Femur (tissue), 1 donor: ENCODE measurements at regions not wholly inside any gene's neighbourhood (a gene's known extent, or its start where the extent isn't known, plus 50 kb on each side); places are given as distances from the start of the nearest gene placed in this dataset.
"Not testable (repeated sequence)": the region's sequence is repeated elsewhere in the genome, so short reads cannot be mapped to it uniquely, and the experiment has no call there.

Experiments
- DNase-seq: peaks from one replicate; pipeline ENCODE4 v3.0.0-alpha.2; 2017

DNA sequence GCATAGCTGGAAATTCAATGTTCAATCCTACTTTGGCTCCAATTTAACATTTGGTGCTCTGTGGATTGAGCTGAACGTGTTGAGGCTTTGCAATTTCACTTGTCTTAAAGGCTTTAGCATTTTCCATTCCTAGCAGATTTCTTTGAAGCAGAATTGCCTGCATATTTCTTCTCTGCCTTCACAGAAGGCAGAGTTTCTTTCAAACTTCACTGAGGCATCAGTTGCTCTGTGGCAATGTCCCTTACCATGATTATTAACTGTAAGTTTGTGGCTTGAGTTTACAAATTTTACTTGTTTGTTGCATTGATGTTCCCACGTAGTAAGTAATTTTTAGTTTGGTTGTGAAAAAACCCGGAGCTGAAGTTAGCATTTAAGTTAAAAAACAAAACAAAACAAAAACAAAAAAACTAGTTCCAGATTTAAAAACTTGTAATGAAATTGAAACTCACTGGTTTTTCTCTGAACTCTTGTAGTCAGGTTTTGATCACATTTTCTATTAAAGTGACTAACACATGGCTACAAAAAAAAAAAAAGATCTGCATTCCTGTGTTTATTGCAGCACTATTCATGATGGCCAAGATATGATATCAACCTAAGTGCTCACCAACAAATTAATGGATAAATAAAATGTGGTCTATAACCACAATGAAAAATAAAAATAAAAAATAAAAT, 55.2 kb upstream of the UXS1 start:
- DNase-seq, result not testable (repeated sequence)

DNA sequence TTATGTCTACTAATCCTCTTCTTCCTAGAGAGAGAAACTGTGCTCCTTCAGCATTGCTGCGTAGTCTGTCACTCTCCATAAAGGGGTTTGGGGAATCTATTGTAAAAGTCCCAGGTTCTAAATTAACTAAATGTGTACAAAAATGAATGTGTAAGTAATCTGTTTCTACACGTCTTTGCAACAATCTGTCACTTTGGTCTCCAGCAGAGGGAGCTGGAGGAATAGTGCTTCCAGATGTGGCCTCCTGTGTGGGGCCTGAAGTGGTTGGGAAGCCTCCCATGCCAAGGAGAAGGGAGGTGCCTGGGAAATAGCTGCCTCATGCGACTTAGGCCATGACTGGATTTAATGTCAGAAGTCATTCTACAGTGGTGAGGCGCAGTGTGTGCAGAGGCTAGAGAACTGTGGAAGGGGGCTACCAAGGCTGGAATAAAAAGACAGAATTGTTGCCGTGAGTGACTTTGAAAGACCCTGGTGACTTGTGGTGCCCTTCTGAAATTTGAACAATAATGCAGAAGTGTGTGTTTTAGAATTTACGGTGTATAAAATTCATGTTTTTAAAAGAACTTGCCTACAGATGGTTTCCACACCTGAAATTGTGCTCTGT, 54.5 kb upstream of the UXS1 start:
- not testable (repeated sequence) for DNase-seq
